Loucy (cell line): ENCODE measurements at regions not wholly inside any gene's neighbourhood (a gene's known extent, or its start where the extent isn't known, plus 50 kb on each side); places are given as distances from the start of the nearest gene placed in this dataset.

Experiments
- H2AFZ ChIP-seq: fragments of 200-600 bp; sonication (generic); 2 replicates; pipeline ENCODE4 v1.6.0; 2016; ENCODE audit warnings: antibody characterized with exemption, mild to moderate bottlenecking, low read length, moderate library complexity
- H3F3A ChIP-seq: fragments of 200-600 bp; 2 replicates; pipeline ENCODE4 v1.6.0; 2016; ENCODE audit warnings: antibody characterized with exemption, low read depth, mild to moderate bottlenecking
- H3K27me3 ChIP-seq: fragments of 200-600 bp; sonication (generic); 2 replicates; pipeline ENCODE4 v1.6.1; 2014; ENCODE audit warnings: low read length, mild to moderate bottlenecking; ENCODE audit not compliant: insufficient read depth, poor library complexity, severe bottlenecking
- H3K36me3 ChIP-seq: fragments of 200-600 bp; sonication (generic); 2 replicates; pipeline ENCODE4 v1.6.1; 2016; ENCODE audit warnings: low read length; ENCODE audit not compliant: insufficient read depth
- H3K4me1 ChIP-seq: fragments of 200-600 bp; sonication (generic); 2 replicates; pipeline ENCODE4 v1.5.1; 2014; ENCODE audit warnings: low read length, mild to moderate bottlenecking; ENCODE audit not compliant: insufficient read depth, poor library complexity, severe bottlenecking
- H3K4me2 ChIP-seq: fragments of 200-600 bp; sonication (generic); 2 replicates; pipeline ENCODE4 v1.6.0; 2014; ENCODE audit warnings: antibody characterized with exemption, low read length, low read depth, mild to moderate bottlenecking; ENCODE audit not compliant: poor library complexity, severe bottlenecking
- H3K4me3 ChIP-seq: fragments of 200-600 bp; sonication (generic); 2 replicates; pipeline ENCODE4 v1.5.1; 2014; ENCODE audit warnings: low read length, mild to moderate bottlenecking, mixed read lengths; ENCODE audit not compliant: poor library complexity, severe bottlenecking
- H3K79me2 ChIP-seq: fragments of 200-600 bp; sonication (generic); 2 replicates; pipeline ENCODE4 v1.6.1; 2014; ENCODE audit warnings: low read length; ENCODE audit not compliant: insufficient read depth
- H3K9ac ChIP-seq: fragments of 200-600 bp; sonication (generic); 2 replicates; pipeline ENCODE4 v1.6.0; 2014; ENCODE audit warnings: mild to moderate bottlenecking, low read depth, low read length, moderate library complexity; ENCODE audit not compliant: poor library complexity, severe bottlenecking
- H3K9me2 ChIP-seq: fragments of 200-600 bp; sonication (generic); replicated peaks from 2 replicates; pipeline ENCODE4 v1.6.1; 2016; ENCODE audit warnings: low read depth, low read length, mixed read lengths
- H3K9me3 ChIP-seq: fragments of 200-600 bp; sonication (generic); 2 replicates; pipeline ENCODE4 v1.6.1; 2014; ENCODE audit warnings: mild to moderate bottlenecking, antibody characterized with exemption, low read length, low read depth; ENCODE audit not compliant: insufficient read depth
- H4K20me1 ChIP-seq: fragments of 200-600 bp; sonication (generic); 2 replicates; pipeline ENCODE4 v1.6.0; 2014; ENCODE audit warnings: antibody characterized with exemption, low read length, mild to moderate bottlenecking; ENCODE audit not compliant: insufficient read depth, poor library complexity, severe bottlenecking
- EZH2phosphoT487 ChIP-seq: fragments of 200-600 bp; IDR thresholded peaks from 2 replicates; pipeline ENCODE4 v1.6.1; 2018; ENCODE audit warnings: antibody characterized with exemption, mild to moderate bottlenecking, moderate library complexity, borderline replicate concordance
- TF ChIP-seq, protein P1 (sequence below): fragments of 200-600 bp; sonication (generic); conservative IDR thresholded peaks from 2 replicates; pipeline ENCODE4 v1.5.1; 2014; ENCODE audit warnings: mild to moderate bottlenecking, antibody characterized with exemption, low read length

- Histone ChIP-seq H3K27me3 (no peaks in the 10 kb centered on the region), H2AFZ (no peak overlapping the region), H3K36me3 (no peaks in the 10 kb centered on the region), H3K4me1 (no peaks in the 10 kb centered on the region), H3K9me3 (0 out of 2 replicates have a peak, but pooled peaks cover 7% of the 10 kb centered on the region), H3F3A (no peaks in the 10 kb centered on the region), H3K4me3 (no peak overlapping the region), H3K79me2 (no peaks in the 10 kb centered on the region), H3K9me2 (no peaks in the 10 kb centered on the region), H4K20me1 (no peaks in the 10 kb centered on the region), H3K9ac (no peak overlapping the region), H3K4me2 (no peak overlapping the region)
- TF ChIP-seq, protein P1, sequence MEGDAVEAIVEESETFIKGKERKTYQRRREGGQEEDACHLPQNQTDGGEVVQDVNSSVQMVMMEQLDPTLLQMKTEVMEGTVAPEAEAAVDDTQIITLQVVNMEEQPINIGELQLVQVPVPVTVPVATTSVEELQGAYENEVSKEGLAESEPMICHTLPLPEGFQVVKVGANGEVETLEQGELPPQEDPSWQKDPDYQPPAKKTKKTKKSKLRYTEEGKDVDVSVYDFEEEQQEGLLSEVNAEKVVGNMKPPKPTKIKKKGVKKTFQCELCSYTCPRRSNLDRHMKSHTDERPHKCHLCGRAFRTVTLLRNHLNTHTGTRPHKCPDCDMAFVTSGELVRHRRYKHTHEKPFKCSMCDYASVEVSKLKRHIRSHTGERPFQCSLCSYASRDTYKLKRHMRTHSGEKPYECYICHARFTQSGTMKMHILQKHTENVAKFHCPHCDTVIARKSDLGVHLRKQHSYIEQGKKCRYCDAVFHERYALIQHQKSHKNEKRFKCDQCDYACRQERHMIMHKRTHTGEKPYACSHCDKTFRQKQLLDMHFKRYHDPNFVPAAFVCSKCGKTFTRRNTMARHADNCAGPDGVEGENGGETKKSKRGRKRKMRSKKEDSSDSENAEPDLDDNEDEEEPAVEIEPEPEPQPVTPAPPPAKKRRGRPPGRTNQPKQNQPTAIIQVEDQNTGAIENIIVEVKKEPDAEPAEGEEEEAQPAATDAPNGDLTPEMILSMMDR, result no peak
- no peak for TF ChIP-seq EZH2phosphoT487
Observed at GRCh38 chr6:114580882-114581281, 238.1 kb upstream of the HS3ST5 start.

GRCh38 chr6:114579486-114579885 is 236.7 kb upstream of the HS3ST5 start:
- Histone ChIP-seq H3F3A (no peaks in the 10 kb centered on the region), H3K4me1 (no peaks in the 10 kb centered on the region), H3K9ac (no peak overlapping the region), H4K20me1 (no peaks in the 10 kb centered on the region), H3K27me3 (no peaks in the 10 kb centered on the region), H2AFZ (no peak overlapping the region), H3K79me2 (no peaks in the 10 kb centered on the region), H3K9me2 (no peaks in the 10 kb centered on the region), H3K4me3 (no peak overlapping the region), H3K36me3 (no peaks in the 10 kb centered on the region), H3K9me3 (0 out of 2 replicates have a peak, but pooled peaks cover 7% of the 10 kb centered on the region), H3K4me2 (no peak overlapping the region)
- TF ChIP-seq, protein P1, result no peak
- no peak for TF ChIP-seq EZH2phosphoT487

- no peaks in the 10 kb centered on the region for H4K20me1 ChIP-seq
- no peaks in the 10 kb centered on the region for H3K9me2 ChIP-seq
- H3K27me3 ChIP-seq, result no peaks in the 10 kb centered on the region
- no peaks in the 10 kb centered on the region for H3K79me2 ChIP-seq
- no peak overlapping the region for H3K4me3 ChIP-seq
- H3K9ac ChIP-seq, result no peak overlapping the region
- H3K9me3 ChIP-seq, result 0 out of 2 replicates have a peak, but pooled peaks cover 7% of the 10 kb centered on the region
- H3K4me2 ChIP-seq, result no peak overlapping the region
- H3K4me1 ChIP-seq, result no peaks in the 10 kb centered on the region
- no peak overlapping the region for H2AFZ ChIP-seq
- TF ChIP-seq, protein P1, result no peak
- TF ChIP-seq EZH2phosphoT487, result no peak
- no peaks in the 10 kb centered on the region for H3K36me3 ChIP-seq
- no peaks in the 10 kb centered on the region for H3F3A ChIP-seq
Observed at GRCh38 chr6:114577109-114577508, 234.3 kb upstream of the HS3ST5 start.
